ENCODE measurements at regions not wholly inside any gene's neighbourhood (a gene's known extent, or its start where the extent isn't known, plus 50 kb on each side); places are given as distances from the start of the nearest gene placed in this dataset.

GRCh38 chr1:221263831-221264767, 384.9 kb downstream of the HLX start:
- no peaks in the 10 kb centered on the region for H3K4me1 ChIP-seq (ENCODE audit: control insufficient read depth, insufficient read depth, low read length)
- H3K36me3 ChIP-seq (ENCODE audit: control insufficient read depth, insufficient read depth, low read length) = no peaks in the 10 kb centered on the region
- 76% methylated on average over 9 of the region's 9 CpGs for WGBS, 2 experiments
- no peaks in the 10 kb centered on the region for H3K9me3 ChIP-seq (ENCODE audit: control insufficient read depth, low read length)
- no peak overlapping the region for H3K27ac ChIP-seq (ENCODE audit: insufficient read depth, low read depth, low read length, poor library complexity, severe bottlenecking)
- no peaks in the 10 kb centered on the region for H3K27me3 ChIP-seq (ENCODE audit: control insufficient read depth, insufficient read depth, low read length, poor library complexity, severe bottlenecking)
- H3K4me3 ChIP-seq (ENCODE audit: insufficient read depth, low read depth, low read length) = no peak overlapping the region

GRCh38 chr1:221264848-221265247, 385.6 kb downstream of the HLX start:
- no peak overlapping the region for H3K27ac ChIP-seq (ENCODE audit: insufficient read depth, low read depth, low read length, poor library complexity, severe bottlenecking)
- H3K4me3 ChIP-seq (ENCODE audit: insufficient read depth, low read depth, low read length) = no peak overlapping the region
- 95 to 96% methylated on average over 3 to 5 of the region's 5 CpGs for WGBS, 2 experiments
- H3K4me1 ChIP-seq (ENCODE audit: control insufficient read depth, insufficient read depth, low read length) = no peaks in the 10 kb centered on the region
- H3K27me3 ChIP-seq (ENCODE audit: control insufficient read depth, insufficient read depth, low read length, poor library complexity, severe bottlenecking) = no peaks in the 10 kb centered on the region
- H3K36me3 ChIP-seq (ENCODE audit: control insufficient read depth, insufficient read depth, low read length) = no peaks in the 10 kb centered on the region
- H3K9me3 ChIP-seq (ENCODE audit: control insufficient read depth, low read length) = no peaks in the 10 kb centered on the region

- H3K27me3 ChIP-seq (ENCODE audit: control insufficient read depth, insufficient read depth, low read length, poor library complexity, severe bottlenecking) = no peaks in the 10 kb centered on the region
- H3K36me3 ChIP-seq (ENCODE audit: control insufficient read depth, insufficient read depth, low read length) = no peaks in the 10 kb centered on the region
- H3K4me3 ChIP-seq (ENCODE audit: insufficient read depth, low read depth, low read length) = no peak overlapping the region
- no peaks in the 10 kb centered on the region for H3K4me1 ChIP-seq (ENCODE audit: control insufficient read depth, insufficient read depth, low read length)
- 93 to 100% methylated on average over 1 of the region's 1 CpG for WGBS, 2 experiments
- H3K9me3 ChIP-seq (ENCODE audit: control insufficient read depth, low read length) = no peaks in the 10 kb centered on the region
- no peak overlapping the region for H3K27ac ChIP-seq (ENCODE audit: insufficient read depth, low read depth, low read length, poor library complexity, severe bottlenecking)
Measured at GRCh38 chr1:221268295-221268694, 389.1 kb downstream of the HLX start.

GRCh38 chr1:221271701-221272100, 392.5 kb downstream of the HLX start:
- H3K27ac ChIP-seq (ENCODE audit: insufficient read depth, low read depth, low read length, poor library complexity, severe bottlenecking) = no peak overlapping the region
- no peak overlapping the region for H3K4me3 ChIP-seq (ENCODE audit: insufficient read depth, low read depth, low read length)
- WGBS, 2 experiments = 95% methylated on average over 5 of the region's 5 CpGs
- H3K9me3 ChIP-seq (ENCODE audit: control insufficient read depth, low read length) = no peaks in the 10 kb centered on the region
- no peaks in the 10 kb centered on the region for H3K4me1 ChIP-seq (ENCODE audit: control insufficient read depth, insufficient read depth, low read length)
- no peaks in the 10 kb centered on the region for H3K36me3 ChIP-seq (ENCODE audit: control insufficient read depth, insufficient read depth, low read length)
- H3K27me3 ChIP-seq (ENCODE audit: control insufficient read depth, insufficient read depth, low read length, poor library complexity, severe bottlenecking) = no peaks in the 10 kb centered on the region

- H3K4me1 ChIP-seq (ENCODE audit: control insufficient read depth, insufficient read depth, low read length) = no peaks in the 10 kb centered on the region
Measured at GRCh38 chr1:221272940-221273339, 393.7 kb downstream of the HLX start.

GRCh38 chr1:221274373-221274772, 395.1 kb downstream of the HLX start:
- WGBS, 2 experiments = 76 to 83% methylated on average over 5 to 6 of the region's 6 CpGs
- Histone ChIP-seq H3K9me3 (ENCODE audit: control insufficient read depth, low read length) (no peaks in the 10 kb centered on the region), H3K4me3 (ENCODE audit: insufficient read depth, low read depth, low read length) (no peak overlapping the region), H3K36me3 (ENCODE audit: control insufficient read depth, insufficient read depth, low read length) (no peaks in the 10 kb centered on the region), H3K27me3 (ENCODE audit: control insufficient read depth, insufficient read depth, low read length, poor library complexity, severe bottlenecking) (no peaks in the 10 kb centered on the region), H3K27ac (ENCODE audit: insufficient read depth, low read depth, low read length, poor library complexity, severe bottlenecking) (no peak overlapping the region), H3K4me1 (ENCODE audit: control insufficient read depth, insufficient read depth, low read length) (no peaks in the 10 kb centered on the region)

More at GRCh38 chr1:221272940-221273339, 393.7 kb downstream of the HLX start:
- Histone ChIP-seq H3K9me3 (ENCODE audit: control insufficient read depth, low read length) (no peaks in the 10 kb centered on the region), H3K36me3 (ENCODE audit: control insufficient read depth, insufficient read depth, low read length) (no peaks in the 10 kb centered on the region), H3K27ac (ENCODE audit: insufficient read depth, low read depth, low read length, poor library complexity, severe bottlenecking) (no peak overlapping the region), H3K27me3 (ENCODE audit: control insufficient read depth, insufficient read depth, low read length, poor library complexity, severe bottlenecking) (no peaks in the 10 kb centered on the region), H3K4me3 (ENCODE audit: insufficient read depth, low read depth, low read length) (no peak overlapping the region)
- WGBS, 2 experiments = 94 to 96% methylated on average over 3 of the region's 3 CpGs

GRCh38 chr1:221276896-221277409, 397.7 kb downstream of the HLX start:
- WGBS, 2 experiments = 80 to 94% methylated on average over 1 of the region's 1 CpG
- Histone ChIP-seq H3K4me3 (ENCODE audit: insufficient read depth, low read depth, low read length) (no peak overlapping the region), H3K27ac (ENCODE audit: insufficient read depth, low read depth, low read length, poor library complexity, severe bottlenecking) (no peak overlapping the region), H3K27me3 (ENCODE audit: control insufficient read depth, insufficient read depth, low read length, poor library complexity, severe bottlenecking) (no peaks in the 10 kb centered on the region), H3K9me3 (ENCODE audit: control insufficient read depth, low read length) (no peaks in the 10 kb centered on the region), H3K36me3 (ENCODE audit: control insufficient read depth, insufficient read depth, low read length) (no peaks in the 10 kb centered on the region), H3K4me1 (ENCODE audit: control insufficient read depth, insufficient read depth, low read length) (no peaks in the 10 kb centered on the region)

- Histone ChIP-seq H3K4me1 (ENCODE audit: control insufficient read depth, insufficient read depth, low read length) (no peaks in the 10 kb centered on the region), H3K36me3 (ENCODE audit: control insufficient read depth, insufficient read depth, low read length) (no peaks in the 10 kb centered on the region), H3K9me3 (ENCODE audit: control insufficient read depth, low read length) (no peaks in the 10 kb centered on the region)
Measured at GRCh38 chr1:221279146-221279545, 399.9 kb downstream of the HLX start.

GRCh38 chr1:221283532-221283931, 404.3 kb downstream of the HLX start:
- Histone ChIP-seq H3K27ac (ENCODE audit: insufficient read depth, low read depth, low read length, poor library complexity, severe bottlenecking) (no peak overlapping the region), H3K4me3 (ENCODE audit: insufficient read depth, low read depth, low read length) (no peak overlapping the region), H3K27me3 (ENCODE audit: control insufficient read depth, insufficient read depth, low read length, poor library complexity, severe bottlenecking) (no peaks in the 10 kb centered on the region), H3K9me3 (ENCODE audit: control insufficient read depth, low read length) (no peaks in the 10 kb centered on the region), H3K36me3 (ENCODE audit: control insufficient read depth, insufficient read depth, low read length) (no peaks in the 10 kb centered on the region), H3K4me1 (ENCODE audit: control insufficient read depth, insufficient read depth, low read length) (peaks cover 8% of the 10 kb centered on the region)
- WGBS, 2 experiments = no CpG with 5 or more reads among the region's 1 CpG

More at GRCh38 chr1:221279146-221279545, 399.9 kb downstream of the HLX start:
- H3K27ac ChIP-seq (ENCODE audit: insufficient read depth, low read depth, low read length, poor library complexity, severe bottlenecking) = no peak overlapping the region
- H3K27me3 ChIP-seq (ENCODE audit: control insufficient read depth, insufficient read depth, low read length, poor library complexity, severe bottlenecking) = no peaks in the 10 kb centered on the region
- H3K4me3 ChIP-seq (ENCODE audit: insufficient read depth, low read depth, low read length) = no peak overlapping the region

GRCh38 chr1:221284028-221284427, 404.8 kb downstream of the HLX start:
- Histone ChIP-seq H3K27me3 (ENCODE audit: control insufficient read depth, insufficient read depth, low read length, poor library complexity, severe bottlenecking) (no peaks in the 10 kb centered on the region), H3K4me1 (ENCODE audit: control insufficient read depth, insufficient read depth, low read length) (peaks cover 8% of the 10 kb centered on the region), H3K27ac (ENCODE audit: insufficient read depth, low read depth, low read length, poor library complexity, severe bottlenecking) (no peak overlapping the region), H3K4me3 (ENCODE audit: insufficient read depth, low read depth, low read length) (no peak overlapping the region), H3K9me3 (ENCODE audit: control insufficient read depth, low read length) (no peaks in the 10 kb centered on the region), H3K36me3 (ENCODE audit: control insufficient read depth, insufficient read depth, low read length) (no peaks in the 10 kb centered on the region)
- WGBS, 2 experiments = 71 to 100% methylated on average over 1 of the region's 1 CpG
